Activated naive CD8-positive, alpha-beta T cell treated with anti-CD3 and anti-CD28 coated beads for 36 hours (primary cell): ENCODE measurements at regions not wholly inside any gene's neighbourhood (a gene's known extent, or its start where the extent isn't known, plus 50 kb on each side); places are given as distances from the start of the nearest gene placed in this dataset.

Experiments
- DNase-seq: peaks from one replicate; pipeline ENCODE4 v3.0.0; 2021
- H3K27ac Mint-ChIP-seq: one replicate; pipeline ENCODE4 v1.8.0; 2022; ENCODE audit warnings: mild to moderate bottlenecking, moderate library complexity, mixed read lengths
- H3K27me3 Mint-ChIP-seq: one replicate; pipeline ENCODE4 v1.8.0; 2022; ENCODE audit warnings: mild to moderate bottlenecking, mixed read lengths
- H3K36me3 Mint-ChIP-seq: one replicate; pipeline ENCODE4 v1.8.0; 2021; ENCODE audit warnings: mild to moderate bottlenecking, mixed read lengths
- H3K4me1 Mint-ChIP-seq: one replicate; pipeline ENCODE4 v1.8.0; 2021; ENCODE audit warnings: mixed read lengths
- H3K4me3 Mint-ChIP-seq: one replicate; pipeline ENCODE4 v1.8.0; 2022; ENCODE audit warnings: mild to moderate bottlenecking, moderate library complexity, mixed read lengths
- H3K9me3 Mint-ChIP-seq: one replicate; pipeline ENCODE4 v1.8.0; 2022; ENCODE audit warnings: mixed read lengths

DNA sequence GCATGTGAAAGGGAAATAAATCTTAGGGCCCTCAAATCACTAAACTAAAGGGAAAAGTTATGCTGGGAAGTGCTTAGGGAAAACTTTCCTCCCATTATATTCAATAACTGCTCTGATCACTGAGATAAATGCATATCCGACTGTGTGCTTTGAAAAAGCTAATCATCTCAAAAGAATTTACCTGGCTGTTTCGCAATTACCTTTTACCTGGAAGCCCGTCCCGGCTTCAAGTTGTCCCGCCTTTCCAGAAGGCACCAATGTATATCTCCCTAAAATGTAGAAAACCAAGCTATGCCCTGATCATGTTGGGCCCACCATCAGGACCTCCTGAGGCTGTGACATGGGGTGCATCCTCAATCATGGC, 394.6 kb upstream of the HSFY2 start:
- peaks cover 2% of the 10 kb centered on the region for H3K9me3 Mint-ChIP-seq
- no peaks in the 10 kb centered on the region for H3K36me3 Mint-ChIP-seq
- H3K27me3 Mint-ChIP-seq = no peaks in the 10 kb centered on the region
- no peak overlapping the region for H3K4me3 Mint-ChIP-seq
- no peak overlapping the region for H3K27ac Mint-ChIP-seq
- no peak for DNase-seq
- no peaks in the 10 kb centered on the region for H3K4me1 Mint-ChIP-seq

DNA sequence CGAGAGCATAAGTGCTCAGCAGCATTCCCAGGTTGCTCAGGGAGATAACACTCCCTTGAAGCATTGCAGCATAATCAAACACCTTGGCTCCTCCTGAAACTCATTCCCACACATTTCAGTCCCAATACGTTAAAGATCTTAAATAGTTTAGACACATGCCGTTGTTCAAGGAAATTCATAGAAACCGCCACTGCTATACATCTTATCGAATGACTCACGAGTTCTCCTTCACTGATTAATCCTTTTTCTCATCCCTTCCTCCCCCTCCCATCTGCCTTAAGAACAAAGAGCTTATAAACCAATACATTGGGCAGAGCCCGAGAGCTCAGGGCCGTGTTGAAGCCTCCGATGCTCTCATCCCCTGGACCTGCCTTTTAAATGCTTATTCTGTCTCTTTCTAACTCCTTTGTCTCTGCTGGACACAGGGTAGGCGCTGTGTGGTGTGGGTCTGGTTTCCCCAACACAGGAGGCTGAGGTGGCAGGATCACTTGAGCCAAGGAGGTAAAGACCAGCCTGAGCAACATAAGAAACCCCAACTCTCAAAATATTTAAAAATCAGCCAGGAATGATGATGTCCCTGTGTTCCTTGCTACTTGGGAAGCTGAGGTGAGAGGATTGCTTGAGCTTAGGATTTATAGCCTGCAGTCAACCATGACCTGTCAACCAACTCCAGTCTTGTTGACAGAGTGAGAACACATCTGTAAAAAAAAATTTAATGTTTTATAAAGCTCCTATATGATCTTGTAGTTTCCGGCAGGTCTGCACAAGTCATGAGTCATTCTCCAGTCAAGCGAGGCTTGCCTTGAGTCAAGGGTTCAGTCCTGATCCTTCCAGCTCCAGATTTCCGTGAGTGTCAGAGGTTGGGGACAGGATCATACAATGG, 394.0 kb upstream of the HSFY2 start:
- Mint-ChIP-seq H3K36me3 (no peaks in the 10 kb centered on the region), H3K4me3 (no peak overlapping the region), H3K4me1 (no peaks in the 10 kb centered on the region), H3K9me3 (peaks cover 2% of the 10 kb centered on the region), H3K27ac (no peak overlapping the region), H3K27me3 (no peaks in the 10 kb centered on the region)
- no peak for DNase-seq

DNA sequence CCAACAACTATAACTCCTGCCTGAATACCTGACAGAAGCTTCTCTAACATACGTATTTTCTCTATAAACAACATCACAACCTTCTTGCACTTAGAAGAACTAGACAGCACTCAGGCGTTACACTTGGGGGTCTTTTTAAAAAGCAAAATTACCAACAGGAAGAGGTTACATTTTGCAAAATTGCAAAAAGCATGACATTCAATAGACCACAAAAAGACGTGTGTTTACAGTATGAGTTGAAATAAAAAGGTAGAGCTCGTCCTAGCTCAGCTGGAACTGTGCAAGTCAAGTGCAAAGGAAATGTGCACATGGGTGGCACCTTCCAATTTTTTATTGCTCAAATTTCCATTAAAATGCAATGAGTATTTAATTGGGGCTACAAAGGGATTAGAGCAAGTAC, 375.2 kb upstream of the HSFY2 start:
- Mint-ChIP-seq H3K27ac (no peak overlapping the region), H3K9me3 (peaks cover 2% of the 10 kb centered on the region), H3K36me3 (no peaks in the 10 kb centered on the region), H3K4me3 (no peak overlapping the region), H3K4me1 (peaks cover 5% of the 10 kb centered on the region), H3K27me3 (no peaks in the 10 kb centered on the region)
- DNase-seq = no peak

DNA sequence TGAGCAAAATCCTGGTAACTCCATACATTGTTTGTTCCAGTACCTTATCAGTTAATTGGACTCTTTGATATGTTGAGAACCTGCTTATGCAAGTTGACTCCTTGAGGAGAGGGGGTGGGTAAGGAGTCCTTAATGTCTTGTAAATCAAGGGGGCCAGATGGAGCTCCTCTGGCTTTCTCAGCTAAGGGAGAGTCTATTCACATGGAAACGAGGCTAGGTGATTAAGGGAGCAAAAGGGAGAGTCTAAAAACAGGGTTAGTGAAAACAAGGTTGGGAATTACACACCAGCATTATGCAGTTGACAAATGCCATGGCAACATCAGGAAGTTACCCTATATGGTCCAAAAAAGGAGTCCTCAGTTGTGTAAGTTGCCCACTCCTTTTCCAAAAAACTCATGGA, 372.8 kb upstream of the HSFY2 start:
- peaks cover 2% of the 10 kb centered on the region for H3K9me3 Mint-ChIP-seq
- H3K4me3 Mint-ChIP-seq = no peak overlapping the region
- DNase-seq = no peak
- no peak overlapping the region for H3K27ac Mint-ChIP-seq
- peaks cover 9% of the 10 kb centered on the region for H3K4me1 Mint-ChIP-seq
- peaks cover 5% of the 10 kb centered on the region for H3K27me3 Mint-ChIP-seq
- no peaks in the 10 kb centered on the region for H3K36me3 Mint-ChIP-seq

GRCh38 chrY:19142093-19142492, 368.6 kb upstream of the HSFY2 start:
- H3K4me3 Mint-ChIP-seq = no peak overlapping the region
- H3K27me3 Mint-ChIP-seq = peaks cover 11% of the 10 kb centered on the region
- peaks cover 17% of the 10 kb centered on the region for H3K4me1 Mint-ChIP-seq
- H3K27ac Mint-ChIP-seq = no peak overlapping the region
- H3K36me3 Mint-ChIP-seq = no peaks in the 10 kb centered on the region
- DNase-seq = no peak
- H3K9me3 Mint-ChIP-seq = peaks cover 2% of the 10 kb centered on the region

DNA sequence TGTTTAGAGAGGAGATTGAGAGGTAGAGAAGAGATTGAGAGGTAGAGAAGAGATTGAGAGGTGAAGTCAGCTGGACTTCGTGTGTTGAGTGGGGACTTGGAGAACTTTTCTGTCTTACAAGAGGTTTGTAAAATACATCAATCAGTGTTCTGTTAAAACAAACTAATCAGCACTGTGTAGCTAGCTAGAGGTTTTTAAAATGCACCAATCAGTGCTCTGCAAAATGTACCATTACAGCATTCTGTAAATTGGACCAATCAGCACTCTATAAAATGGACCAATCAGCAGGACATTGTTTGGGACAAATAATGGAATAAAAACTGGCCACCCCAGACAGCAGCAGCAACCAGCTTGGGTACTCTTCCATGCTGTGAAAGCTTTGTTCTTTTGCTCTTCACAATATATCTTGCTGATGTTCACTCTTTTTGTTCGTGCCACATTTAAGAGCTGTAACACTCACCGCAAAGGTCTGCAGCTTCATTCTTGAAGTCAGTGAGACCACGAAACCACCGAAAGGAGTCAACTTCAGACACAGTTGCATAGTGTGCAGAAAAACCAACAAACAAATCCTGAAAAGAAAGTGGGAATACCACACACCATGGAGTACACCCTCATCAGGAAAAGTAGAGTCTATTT, 366.9 kb upstream of the HSFY2 start:
- Mint-ChIP-seq H3K27me3 (peaks cover 11% of the 10 kb centered on the region), H3K27ac (no peak overlapping the region), H3K9me3 (peaks cover 2% of the 10 kb centered on the region), H3K4me1 (peaks cover 17% of the 10 kb centered on the region), H3K36me3 (no peaks in the 10 kb centered on the region), H3K4me3 (no peak overlapping the region)
- DNase-seq = peak; percentile 3

DNA sequence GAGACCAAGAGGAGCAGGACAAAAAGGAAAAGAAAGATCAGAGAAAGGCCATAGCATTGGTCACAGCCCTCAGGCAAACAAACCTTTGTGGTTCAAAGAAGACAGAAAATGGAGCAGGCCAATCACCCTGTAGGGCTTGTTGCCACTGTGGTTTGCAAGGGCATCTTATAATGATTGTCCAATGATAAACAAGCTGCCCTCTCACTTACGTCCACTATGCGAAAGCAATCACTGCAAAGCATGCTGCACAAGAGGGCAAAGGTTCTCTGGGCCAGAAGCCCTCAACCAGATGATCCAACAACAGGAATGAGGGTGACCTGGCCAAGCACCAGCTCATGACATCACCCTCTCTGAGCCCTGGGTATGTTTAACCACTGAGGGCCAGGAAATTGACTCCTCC, 360.9 kb upstream of the HSFY2 start:
- H3K4me3 Mint-ChIP-seq = no peak overlapping the region
- H3K9me3 Mint-ChIP-seq = peaks cover 2% of the 10 kb centered on the region
- H3K4me1 Mint-ChIP-seq = peaks cover 15% of the 10 kb centered on the region
- no peaks in the 10 kb centered on the region for H3K36me3 Mint-ChIP-seq
- no peak overlapping the region for H3K27ac Mint-ChIP-seq
- peaks cover 14% of the 10 kb centered on the region for H3K27me3 Mint-ChIP-seq
- no peak for DNase-seq

DNA sequence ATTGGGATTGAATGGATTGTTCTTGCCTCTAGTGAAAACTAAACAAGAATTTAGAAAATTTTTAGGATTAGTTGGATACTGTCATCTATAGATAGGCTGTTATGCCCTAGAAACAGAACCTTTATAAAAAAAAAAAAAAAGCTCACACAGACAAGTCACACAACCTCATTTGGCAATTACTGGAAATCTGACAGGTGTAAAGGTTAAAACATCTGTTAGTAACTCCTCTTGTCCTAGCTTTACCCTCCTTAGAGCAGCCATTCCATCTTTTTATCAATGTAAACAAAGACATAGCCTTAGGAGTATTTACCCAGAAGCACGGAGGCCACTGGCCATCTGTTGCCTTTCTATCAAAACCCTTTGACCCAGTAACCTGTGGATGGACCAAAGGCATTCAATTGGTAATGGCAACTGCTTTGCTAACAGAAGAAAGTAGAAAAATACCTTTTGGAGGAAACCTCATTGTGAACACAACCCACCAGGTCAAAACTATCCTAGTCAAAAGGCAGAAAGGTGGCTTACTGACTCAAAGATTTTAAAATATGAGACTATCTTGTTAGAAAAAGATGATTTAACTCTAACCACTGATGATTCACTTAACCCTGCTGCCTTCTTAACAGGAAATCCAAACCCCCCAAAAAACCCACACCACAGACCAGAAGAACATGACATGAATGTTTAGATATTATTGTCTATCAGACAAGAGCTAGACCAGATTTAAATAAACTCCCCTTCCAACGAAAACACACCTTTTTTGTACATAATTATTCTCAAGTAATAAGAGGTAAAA, 357.2 kb upstream of the HSFY2 start:
- DNase-seq = peak; percentile 26
- peak overlapping the region; percentile 30 for H3K4me3 Mint-ChIP-seq
- H3K36me3 Mint-ChIP-seq = no peaks in the 10 kb centered on the region
- H3K27me3 Mint-ChIP-seq = peaks cover 14% of the 10 kb centered on the region
- H3K27ac Mint-ChIP-seq = peak overlapping the region; percentile 56
- no peaks in the 10 kb centered on the region for H3K9me3 Mint-ChIP-seq
- H3K4me1 Mint-ChIP-seq = peaks cover 17% of the 10 kb centered on the region

DNA sequence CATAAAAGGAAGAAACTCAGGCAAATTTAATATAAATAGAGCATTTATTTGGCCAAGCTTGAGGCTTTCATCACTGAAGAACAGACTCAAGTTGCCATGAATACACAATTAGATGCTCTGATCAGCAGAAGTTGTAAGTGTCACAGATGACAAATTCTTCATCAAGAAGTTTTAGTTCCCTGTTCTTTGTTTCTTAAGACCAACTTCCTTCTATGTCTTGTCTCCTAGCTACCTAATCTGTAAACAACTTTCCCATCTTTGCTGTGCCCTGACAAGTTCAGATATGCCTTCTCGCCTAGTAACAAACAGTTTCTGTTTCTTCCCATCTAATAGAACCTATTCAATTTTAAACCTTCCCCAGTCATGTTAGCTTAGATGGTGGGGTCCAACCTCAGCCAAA, 353.4 kb upstream of the HSFY2 start:
- H3K36me3 Mint-ChIP-seq = no peaks in the 10 kb centered on the region
- peaks cover 17% of the 10 kb centered on the region for H3K4me1 Mint-ChIP-seq
- peaks cover 13% of the 10 kb centered on the region for H3K27me3 Mint-ChIP-seq
- H3K27ac Mint-ChIP-seq = no peak overlapping the region
- no peak for DNase-seq
- H3K4me3 Mint-ChIP-seq = no peak overlapping the region
- H3K9me3 Mint-ChIP-seq = no peaks in the 10 kb centered on the region

DNA sequence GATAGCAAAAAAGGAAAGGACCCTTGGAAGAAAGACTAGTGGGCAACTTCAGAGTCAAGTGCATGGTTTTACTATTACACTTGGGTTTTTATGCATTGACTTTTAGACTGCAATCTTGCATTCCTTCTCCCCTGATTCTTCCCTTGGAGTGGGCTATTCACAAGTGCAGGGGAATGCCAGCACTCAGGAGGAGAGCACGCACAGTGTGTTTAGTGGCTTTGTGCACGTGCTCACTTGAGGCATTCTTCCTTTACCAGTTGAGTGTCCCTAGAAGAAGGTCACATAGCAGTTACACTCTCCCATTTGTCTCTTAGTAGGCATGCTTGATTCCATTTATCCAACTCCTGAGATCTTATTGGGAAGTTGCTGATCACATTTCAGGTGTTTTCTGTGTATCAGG, 351.1 kb upstream of the HSFY2 start:
- Mint-ChIP-seq H3K27ac (no peak overlapping the region), H3K4me3 (no peak overlapping the region), H3K27me3 (peaks cover 14% of the 10 kb centered on the region), H3K4me1 (peaks cover 3% of the 10 kb centered on the region), H3K9me3 (no peaks in the 10 kb centered on the region), H3K36me3 (no peaks in the 10 kb centered on the region)
- no peak for DNase-seq

DNA sequence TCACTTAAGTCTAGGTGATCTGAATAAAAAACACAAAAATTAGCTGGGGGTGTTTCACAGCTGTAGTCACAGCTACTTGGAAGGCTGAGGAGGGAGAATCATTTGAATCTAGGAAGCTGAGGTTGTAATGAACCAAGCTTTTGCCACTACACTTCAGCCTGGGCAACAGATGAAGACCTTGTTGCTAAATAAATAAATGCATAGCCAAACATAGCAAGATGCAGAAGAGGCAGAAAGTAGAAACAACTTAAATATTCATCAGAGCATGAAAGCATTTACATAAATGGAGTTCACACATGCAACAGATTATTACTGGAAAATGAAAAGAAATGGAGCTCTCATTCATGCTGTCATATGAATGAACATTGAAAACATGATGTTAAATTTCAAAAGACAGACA, 348.9 kb upstream of the HSFY2 start:
- no peaks in the 10 kb centered on the region for H3K36me3 Mint-ChIP-seq
- H3K27me3 Mint-ChIP-seq = peaks cover 14% of the 10 kb centered on the region
- H3K4me1 Mint-ChIP-seq = peaks cover 1% of the 10 kb centered on the region
- DNase-seq = no peak
- no peaks in the 10 kb centered on the region for H3K9me3 Mint-ChIP-seq
- H3K4me3 Mint-ChIP-seq = no peak overlapping the region
- no peak overlapping the region for H3K27ac Mint-ChIP-seq

GRCh38 chrY:19098349-19098748, 324.8 kb upstream of the HSFY2 start:
- Mint-ChIP-seq H3K36me3 (no peaks in the 10 kb centered on the region), H3K4me1 (no peaks in the 10 kb centered on the region), H3K4me3 (no peak overlapping the region), H3K27me3 (no peaks in the 10 kb centered on the region), H3K9me3 (peaks cover 5% of the 10 kb centered on the region), H3K27ac (no peak overlapping the region)
- no peak for DNase-seq

DNA sequence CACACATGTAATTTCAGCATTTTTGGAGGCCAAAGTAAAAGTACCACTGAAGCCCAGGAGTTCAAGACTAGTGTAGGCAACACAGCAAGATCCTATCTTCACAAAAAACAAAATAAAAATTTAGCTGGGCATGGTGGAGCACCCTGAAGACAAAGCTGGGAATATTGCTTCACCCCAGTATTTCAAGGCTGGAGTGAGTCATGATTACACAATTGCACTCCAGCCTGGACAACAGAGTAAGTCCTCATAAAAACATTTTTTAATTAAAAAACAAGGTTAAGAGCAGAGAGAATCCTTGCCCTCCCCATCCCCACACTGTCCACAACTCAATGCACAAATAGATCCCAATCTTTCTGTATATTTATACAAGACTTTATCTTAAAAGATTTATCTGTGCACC, 321.9 kb upstream of the HSFY2 start:
- no peaks in the 10 kb centered on the region for H3K4me1 Mint-ChIP-seq
- no peak overlapping the region for H3K4me3 Mint-ChIP-seq
- no peaks in the 10 kb centered on the region for H3K27me3 Mint-ChIP-seq
- no peaks in the 10 kb centered on the region for H3K36me3 Mint-ChIP-seq
- no peaks in the 10 kb centered on the region for H3K9me3 Mint-ChIP-seq
- no peak overlapping the region for H3K27ac Mint-ChIP-seq
- no peak for DNase-seq

GRCh38 chrY:19083006-19083405, 309.5 kb upstream of the HSFY2 start:
- Mint-ChIP-seq H3K27me3 (no peaks in the 10 kb centered on the region), H3K4me1 (no peaks in the 10 kb centered on the region), H3K27ac (no peak overlapping the region), H3K4me3 (no peak overlapping the region), H3K36me3 (peaks cover 3% of the 10 kb centered on the region), H3K9me3 (no peaks in the 10 kb centered on the region)
- DNase-seq = no peak

- H3K4me3 Mint-ChIP-seq = peak overlapping the region; percentile 85
- H3K36me3 Mint-ChIP-seq = peaks cover 9% of the 10 kb centered on the region
- H3K27ac Mint-ChIP-seq = peak overlapping the region; percentile 84
- DNase-seq = peak; percentile 38
- peaks cover 4% of the 10 kb centered on the region for H3K4me1 Mint-ChIP-seq
- H3K9me3 Mint-ChIP-seq = no peaks in the 10 kb centered on the region
- no peaks in the 10 kb centered on the region for H3K27me3 Mint-ChIP-seq
Measured at GRCh38 chrY:19077698-19078113, 304.2 kb upstream of the HSFY2 start.
